Activated T-helper 1 cell treated with anti-CD3 and anti-CD28 coated beads, Interleukin-2, amount 50 U/mL, for 16 hours (primary cell): ENCODE measurements at regions not wholly inside any gene's neighbourhood (a gene's known extent, or its start where the extent isn't known, plus 50 kb on each side); places are given as distances from the start of the nearest gene placed in this dataset.
"Not testable (repeated sequence)": the region's sequence is repeated elsewhere in the genome, so short reads cannot be mapped to it uniquely, and the experiment has no call there.

Source experiments
- DNase-seq, 2 donors: peaks; one replicate each; pipeline ENCODE4 v3.0.0-alpha.2; 2020; ENCODE audit warnings: low read depth in 1 of 2, low spot score in 1 of 2

DNA sequence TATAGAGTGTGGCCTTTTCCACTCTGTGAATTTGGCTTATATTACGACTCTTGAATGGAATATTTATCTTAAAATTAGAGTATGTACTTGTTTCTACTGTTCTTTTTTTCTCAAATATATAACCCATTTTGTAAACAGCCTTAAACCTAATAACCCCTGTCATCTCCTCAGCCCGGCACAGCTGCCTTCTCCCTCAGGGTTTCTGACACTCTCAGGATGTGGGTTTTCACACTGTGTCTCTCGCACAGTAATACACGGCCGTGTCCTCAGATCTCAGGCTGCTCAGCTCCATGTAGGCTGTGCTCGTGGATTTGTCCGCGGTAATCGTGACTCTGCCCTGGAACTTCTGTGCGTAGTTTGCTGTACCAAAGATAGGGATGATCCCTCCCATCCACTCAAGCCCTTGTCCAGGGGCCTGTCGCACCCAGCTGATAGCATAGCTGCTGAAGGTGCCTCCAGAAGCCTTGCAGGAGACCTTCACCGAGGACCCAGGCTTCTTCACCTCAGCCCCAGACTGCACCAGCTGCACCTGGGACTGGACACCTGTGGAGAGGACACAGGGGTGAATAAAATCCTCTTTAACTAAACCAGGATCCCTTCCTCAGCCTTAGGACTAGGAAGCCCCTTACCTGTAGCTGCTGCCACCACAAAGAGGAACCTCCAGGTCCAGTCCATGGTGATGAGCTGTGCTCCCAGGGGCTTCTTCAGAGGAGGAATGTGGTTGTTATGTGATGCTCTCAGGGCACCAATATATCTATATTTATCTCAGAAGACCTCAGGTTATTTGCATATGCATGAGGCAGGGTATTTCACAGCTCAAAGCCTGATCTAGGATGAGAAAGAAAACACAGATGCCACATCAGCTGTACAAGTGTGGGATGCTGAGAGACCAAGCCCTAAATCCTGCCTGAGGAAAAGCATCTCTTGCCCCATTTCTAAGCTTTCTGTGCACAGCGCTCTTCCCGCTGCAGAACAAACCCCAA, 1188.4 kb downstream of the TMEM121 start:
- not testable (repeated sequence) for DNase-seq

DNA sequence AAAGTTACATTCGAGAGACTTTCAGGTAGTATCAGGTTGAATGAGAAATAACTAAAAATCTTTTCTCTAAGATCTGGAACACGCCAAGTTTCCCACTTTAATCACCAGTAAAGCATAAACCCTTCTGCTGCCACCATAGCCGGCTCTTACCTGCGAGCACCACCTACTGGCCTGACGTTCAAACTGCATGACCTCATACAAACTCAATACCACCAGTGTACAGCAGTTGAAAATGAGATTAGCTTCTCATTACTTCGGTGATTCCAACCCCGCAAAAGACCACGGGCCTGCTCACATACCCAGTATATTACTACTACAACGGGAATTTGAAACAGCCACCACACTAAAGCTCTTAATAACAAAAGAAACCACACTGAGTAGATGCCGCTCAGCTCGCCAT, 1191.2 kb downstream of the TMEM121 start:
- DNase-seq = not testable (repeated sequence)

GRCh38 chr14:106719880-106720279, 1193.5 kb downstream of the TMEM121 start:
- not testable (repeated sequence) for DNase-seq

GRCh38 chr14:106721926-106722325, 1195.5 kb downstream of the TMEM121 start:
- not testable (repeated sequence) for DNase-seq

- not testable (repeated sequence) for DNase-seq
These were observed 1196.7 kb downstream of the TMEM121 start for GRCh38 chr14:106722813-106723687.

DNA sequence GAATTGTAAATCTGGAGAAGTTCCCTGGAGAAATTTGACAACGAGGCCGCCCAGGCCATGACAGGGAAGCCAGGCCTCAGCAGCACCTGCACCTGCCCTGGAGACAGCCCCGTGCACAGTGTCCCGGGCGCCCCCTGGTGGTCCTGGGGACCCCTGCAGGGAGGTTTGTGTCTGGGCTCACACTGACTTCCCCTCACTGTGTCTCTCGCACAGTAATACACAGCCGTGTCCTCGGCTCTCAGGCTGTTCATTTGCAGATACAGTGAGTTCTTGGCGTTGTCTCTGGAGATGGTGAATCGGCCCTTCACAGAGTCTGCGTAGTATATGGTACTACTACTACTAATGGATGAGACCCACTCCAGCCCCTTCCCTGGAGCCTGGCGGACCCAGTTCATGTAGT, 1201.6 kb downstream of the TMEM121 start:
- DNase-seq = not testable (repeated sequence)

GRCh38 chr14:106728611-106729010, 1202.2 kb downstream of the TMEM121 start:
- no peak for DNase-seq

DNA sequence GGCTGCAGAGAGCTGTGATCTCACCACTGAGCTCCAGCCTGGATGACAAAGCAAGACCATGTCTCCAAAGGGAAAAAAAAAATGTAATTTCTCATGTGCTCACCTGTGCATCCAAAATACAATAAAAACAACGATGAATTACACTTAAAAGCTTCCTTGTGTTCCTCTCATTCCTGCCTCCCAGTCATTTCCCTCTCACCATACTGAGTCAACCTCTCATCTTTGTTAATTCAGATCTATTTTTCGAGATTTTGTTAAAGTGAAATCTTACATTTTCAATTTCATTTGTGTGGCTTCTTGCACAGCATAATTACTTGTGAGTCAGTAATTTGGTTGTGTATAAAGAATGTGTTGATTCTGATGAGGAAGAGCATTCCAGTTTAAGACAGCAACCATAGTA, 1203.2 kb downstream of the TMEM121 start:
- no peak for DNase-seq

DNA sequence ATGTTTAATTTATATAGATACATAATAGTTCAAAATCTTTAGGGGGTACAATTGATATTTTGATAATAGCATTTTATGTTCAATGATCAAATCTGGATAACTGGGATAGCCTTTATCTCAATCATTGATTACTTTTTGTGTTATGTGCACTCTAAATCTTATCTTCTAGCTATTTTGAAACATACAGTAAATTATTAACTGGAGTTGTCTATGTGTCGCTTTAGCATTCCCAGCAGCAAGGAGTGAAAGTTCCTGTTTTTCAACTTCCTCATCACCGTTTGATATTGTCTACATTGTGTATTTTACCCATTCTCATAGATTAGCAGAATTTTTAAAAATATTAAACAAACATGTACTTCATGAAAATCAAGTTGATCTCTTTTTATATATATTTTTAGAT, 1207.4 kb downstream of the TMEM121 start:
- DNase-seq = no peak

DNA sequence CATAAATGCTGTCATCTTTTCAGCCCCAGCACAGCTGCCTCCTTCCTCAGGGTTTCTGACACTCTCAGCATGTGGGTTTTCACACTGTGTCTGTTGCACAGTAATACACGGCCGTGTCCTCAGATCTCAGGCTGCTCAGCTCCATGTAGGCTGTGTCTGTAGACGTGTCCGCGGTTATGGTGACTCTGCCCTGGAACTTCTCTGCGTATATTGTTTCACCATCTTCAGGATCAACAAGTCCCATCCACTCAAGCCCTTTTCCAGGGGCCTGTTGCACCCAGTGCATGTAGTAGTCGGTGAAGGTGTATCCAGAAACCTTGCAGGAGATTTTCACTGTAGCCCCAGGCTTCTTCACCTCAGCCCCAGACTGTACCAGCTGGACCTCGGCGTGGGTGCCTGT, 1210.6 kb downstream of the TMEM121 start:
- DNase-seq = no peak

GRCh38 chr14:106738075-106738474, 1211.7 kb downstream of the TMEM121 start:
- DNase-seq = no peak

DNA sequence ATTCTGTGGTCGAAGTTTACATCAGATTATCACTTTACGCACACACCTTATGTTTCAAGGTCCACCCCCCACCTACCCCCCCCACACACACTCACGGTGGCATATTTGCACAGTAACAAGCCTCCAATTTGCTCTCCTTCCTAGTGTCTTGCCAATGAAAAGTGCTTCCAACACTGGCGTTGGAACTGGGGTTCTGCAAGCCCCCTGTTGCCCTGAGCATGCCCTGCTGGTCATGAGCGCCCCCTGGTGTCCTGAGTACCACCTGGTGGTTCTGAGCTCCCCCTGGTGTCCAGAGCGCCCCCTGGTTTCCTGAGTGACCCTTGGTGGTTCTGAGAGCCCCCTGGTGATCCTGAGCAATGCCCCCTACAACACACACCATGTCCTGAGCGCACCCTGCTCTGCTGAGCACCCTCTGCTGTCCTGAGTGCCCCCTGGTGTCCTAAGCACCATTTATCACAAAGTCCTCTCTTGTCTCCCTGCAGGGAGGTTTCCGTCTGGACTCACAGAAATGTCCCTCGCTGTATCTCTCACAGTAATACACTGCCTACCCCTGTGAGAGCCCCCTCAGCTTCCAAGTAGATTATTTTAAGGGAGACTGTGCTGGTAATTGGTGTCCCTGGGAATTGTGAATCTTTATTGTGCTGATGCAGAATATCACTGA, 1212.3 kb downstream of the TMEM121 start:
- DNase-seq = not testable (repeated sequence)

GRCh38 chr14:106741086-106741827, 1214.9 kb downstream of the TMEM121 start:
- peak in 1 of 2 donors; percentile 72 for DNase-seq

GRCh38 chr14:106745016-106745767, 1218.8 kb downstream of the TMEM121 start:
- DNase-seq = not testable (repeated sequence)

DNA sequence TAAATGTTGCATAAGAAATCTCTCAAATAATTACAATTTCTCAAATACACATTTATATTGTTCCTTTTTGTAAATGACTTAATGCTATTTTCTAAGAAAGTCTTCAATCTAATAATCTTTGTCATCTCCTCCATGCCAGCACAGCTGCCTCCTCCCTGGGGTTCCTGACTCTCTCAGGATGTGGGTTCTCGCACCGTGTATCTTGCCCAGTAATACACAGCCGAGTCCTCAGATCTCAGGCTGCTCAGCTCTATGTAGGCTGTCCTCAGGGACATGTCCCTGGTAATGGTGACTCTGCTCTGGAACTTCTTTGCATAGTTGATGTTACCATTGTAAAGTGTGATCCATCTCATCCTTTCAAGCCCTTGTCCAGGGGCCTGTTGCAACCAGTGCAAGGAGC, 1223.7 kb downstream of the TMEM121 start:
- DNase-seq = not testable (repeated sequence)

DNA sequence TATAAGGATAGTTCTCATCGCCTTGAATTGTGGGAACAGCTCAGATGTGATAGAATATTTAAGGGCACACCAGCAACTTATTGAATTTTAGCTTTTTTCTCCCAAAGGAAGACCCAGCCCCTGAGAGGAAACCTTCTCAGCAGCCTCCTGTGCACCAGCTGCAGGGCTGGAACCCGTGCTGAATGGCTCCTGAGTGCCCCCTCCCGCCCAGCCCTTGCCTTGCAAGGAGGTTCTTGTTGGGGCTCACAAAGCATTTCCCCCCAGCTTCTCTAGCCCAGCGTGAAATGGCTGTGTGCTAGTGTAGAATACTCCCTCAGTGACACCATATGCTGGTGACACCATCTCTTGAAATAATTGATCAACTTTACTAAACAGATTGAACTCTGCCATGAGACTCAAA, 1227.4 kb downstream of the TMEM121 start:
- not testable (repeated sequence) for DNase-seq

- not testable (repeated sequence) for DNase-seq
These were observed 1231.1 kb downstream of the TMEM121 start for GRCh38 chr14:106757444-106757843.

- not testable (repeated sequence) for DNase-seq
These were observed 1235.8 kb downstream of the TMEM121 start for GRCh38 chr14:106761886-106762816.

DNA sequence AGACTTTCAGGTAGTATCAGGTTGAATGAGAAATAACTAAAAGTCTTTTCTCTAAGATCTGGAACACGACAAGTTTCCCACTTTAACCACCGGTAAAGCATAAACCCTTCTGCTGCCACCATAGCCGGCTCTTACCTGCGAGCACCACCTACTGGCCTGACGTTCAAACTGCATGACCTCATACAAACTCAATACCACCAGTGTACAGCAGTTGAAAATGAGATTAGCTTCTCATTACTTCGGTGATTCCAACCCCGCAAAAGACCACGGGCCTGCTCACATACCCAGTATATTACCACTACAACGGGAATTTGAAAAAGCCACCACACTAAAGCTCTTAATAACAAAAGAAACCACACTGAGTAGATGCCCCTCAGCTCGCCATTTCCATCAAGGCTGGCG, 1238.6 kb downstream of the TMEM121 start:
- DNase-seq = not testable (repeated sequence)
